ENCODE measurements at regions not wholly inside any gene's neighbourhood (a gene's known extent, or its start where the extent isn't known, plus 50 kb on each side); places are given as distances from the start of the nearest gene placed in this dataset.

DNA sequence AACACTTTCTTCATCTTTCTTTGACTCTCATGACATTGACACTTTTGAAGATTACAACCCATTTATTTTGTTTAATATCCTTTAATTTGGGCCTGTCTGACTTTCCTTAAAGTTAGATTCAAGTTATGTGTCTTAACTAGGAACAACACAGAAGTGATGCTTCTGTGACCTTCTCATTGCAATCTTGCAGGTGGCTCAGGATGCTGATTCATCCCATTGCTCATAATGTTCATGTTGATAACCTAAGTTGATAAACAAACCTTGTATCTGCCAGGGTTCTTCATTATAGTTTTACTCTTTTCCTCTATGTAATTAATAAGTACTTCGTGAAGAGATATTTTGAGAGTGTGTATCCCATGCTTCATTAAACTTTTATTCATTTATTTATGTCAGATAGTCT is 107.2 kb upstream of the SHB start:
- H3K4me3 ChIP-seq: no peak overlapping the region
- H3K27ac ChIP-seq: no peak overlapping the region
- intact Hi-C loops (cut with DNase I; ENCODE audit: low total_unique reads): no loop called here
- H3K27me3 ChIP-seq: no peaks in the 10 kb centered on the region
- DNase-seq (ENCODE audit: low spot score in 2 of 2): no peak
- no peaks in the 10 kb centered on the region for H3K36me3 ChIP-seq
- TF ChIP-seq POLR2A (IDR thresholded peaks at IDR 0.05) (no peak), POLR2AphosphoS5 (IDR thresholded peaks at IDR 0.05) (no peak)
- TF ChIP-seq, protein P1, sequence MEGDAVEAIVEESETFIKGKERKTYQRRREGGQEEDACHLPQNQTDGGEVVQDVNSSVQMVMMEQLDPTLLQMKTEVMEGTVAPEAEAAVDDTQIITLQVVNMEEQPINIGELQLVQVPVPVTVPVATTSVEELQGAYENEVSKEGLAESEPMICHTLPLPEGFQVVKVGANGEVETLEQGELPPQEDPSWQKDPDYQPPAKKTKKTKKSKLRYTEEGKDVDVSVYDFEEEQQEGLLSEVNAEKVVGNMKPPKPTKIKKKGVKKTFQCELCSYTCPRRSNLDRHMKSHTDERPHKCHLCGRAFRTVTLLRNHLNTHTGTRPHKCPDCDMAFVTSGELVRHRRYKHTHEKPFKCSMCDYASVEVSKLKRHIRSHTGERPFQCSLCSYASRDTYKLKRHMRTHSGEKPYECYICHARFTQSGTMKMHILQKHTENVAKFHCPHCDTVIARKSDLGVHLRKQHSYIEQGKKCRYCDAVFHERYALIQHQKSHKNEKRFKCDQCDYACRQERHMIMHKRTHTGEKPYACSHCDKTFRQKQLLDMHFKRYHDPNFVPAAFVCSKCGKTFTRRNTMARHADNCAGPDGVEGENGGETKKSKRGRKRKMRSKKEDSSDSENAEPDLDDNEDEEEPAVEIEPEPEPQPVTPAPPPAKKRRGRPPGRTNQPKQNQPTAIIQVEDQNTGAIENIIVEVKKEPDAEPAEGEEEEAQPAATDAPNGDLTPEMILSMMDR (IDR thresholded peaks at IDR 0.05): no peak
- H3K4me1 ChIP-seq: peaks cover 3 to 6% of the 10 kb centered on the region in 2 donors
- no peaks in the 10 kb centered on the region for H3K9me3 ChIP-seq

DNA sequence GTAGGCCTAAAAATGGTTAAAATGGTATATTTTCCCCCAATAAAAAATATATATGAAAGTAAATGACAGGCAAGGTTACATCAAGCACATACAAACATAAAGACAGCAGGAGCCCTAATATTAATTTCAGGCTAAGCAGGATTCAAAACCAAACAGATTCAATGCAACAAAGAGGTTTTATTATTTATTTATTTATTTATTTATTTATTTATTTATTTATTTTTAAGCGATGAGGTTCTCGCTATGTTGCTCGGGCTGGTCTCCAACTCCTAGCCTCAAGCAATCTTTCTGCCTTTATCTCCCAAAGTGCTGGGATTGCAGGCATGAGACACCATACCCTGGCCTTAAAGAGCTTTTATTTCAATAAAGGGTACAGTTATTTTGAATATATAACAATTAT is 106.4 kb upstream of the SHB start:
- TF ChIP-seq, protein P1 (IDR thresholded peaks at IDR 0.05): no peak
- TF ChIP-seq POLR2A (IDR thresholded peaks at IDR 0.05) (no peak), POLR2AphosphoS5 (IDR thresholded peaks at IDR 0.05) (no peak)
- Histone ChIP-seq H3K4me3 (no peak overlapping the region), H3K36me3 (no peaks in the 10 kb centered on the region), H3K27me3 (no peaks in the 10 kb centered on the region), H3K27ac (no peak overlapping the region), H3K9me3 (peaks cover 0 to 6% of the 10 kb centered on the region in 2 donors), H3K4me1 (peaks cover 3 to 6% of the 10 kb centered on the region in 2 donors)
- intact Hi-C loops (cut with DNase I; ENCODE audit: low total_unique reads): no loop called here
- DNase-seq (ENCODE audit: low spot score in 2 of 2): no peak

DNA sequence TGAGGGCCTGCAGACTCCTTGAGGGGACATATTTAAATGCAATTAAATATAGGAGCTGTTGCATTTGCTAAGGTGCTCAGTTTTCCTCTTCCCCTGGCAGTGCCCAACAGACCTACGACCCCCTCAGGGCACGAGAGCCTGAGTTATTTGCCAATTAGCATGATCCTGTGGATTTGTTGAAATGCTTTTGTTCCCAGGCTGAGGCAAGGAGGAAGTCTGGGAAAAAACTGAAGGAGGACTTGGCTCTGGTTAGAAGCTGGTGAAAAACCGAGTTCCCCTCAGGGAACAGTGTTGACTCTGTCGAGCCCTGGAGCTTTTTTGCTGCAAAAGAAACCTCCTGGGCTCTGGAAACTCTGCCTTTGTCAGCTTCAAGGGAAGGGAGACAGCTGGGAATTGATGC is 103.6 kb upstream of the SHB start:
- H3K27me3 ChIP-seq: no peaks in the 10 kb centered on the region

DNA sequence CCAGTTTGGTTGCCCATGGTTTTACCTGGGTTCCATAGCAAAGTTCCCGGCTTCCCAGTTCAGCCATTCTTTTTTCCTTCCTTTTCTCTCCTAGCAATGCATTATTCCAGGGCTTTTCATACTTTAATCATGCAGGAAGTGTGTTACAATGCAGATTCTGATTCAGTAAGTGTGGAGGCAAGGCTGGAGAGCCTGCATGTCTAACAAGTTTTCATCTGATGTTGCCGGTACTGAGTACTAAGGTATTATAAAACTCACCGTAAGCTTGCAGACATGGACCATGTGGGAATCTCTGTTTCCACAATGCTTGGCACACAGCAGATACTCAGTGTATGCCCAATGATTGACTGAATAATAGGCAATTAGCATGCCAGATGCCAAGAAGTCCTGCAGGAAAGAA is 102.9 kb upstream of the SHB start:
- intact Hi-C loops (cut with DNase I; ENCODE audit: low total_unique reads): no loop called here
- DNase-seq (ENCODE audit: low spot score in 2 of 2): no peak
- TF ChIP-seq POLR2AphosphoS5 (IDR thresholded peaks at IDR 0.05): no peak
- TF ChIP-seq POLR2A (IDR thresholded peaks at IDR 0.05): no peak
- TF ChIP-seq, protein P1 (IDR thresholded peaks at IDR 0.05): no peak
- Histone ChIP-seq H3K36me3 (no peaks in the 10 kb centered on the region), H3K4me1 (peaks cover 3 to 6% of the 10 kb centered on the region in 2 donors), H3K4me3 (no peak overlapping the region), H3K27me3 (no peaks in the 10 kb centered on the region), H3K27ac (peak overlapping the region; percentile 79 to 80), H3K9me3 (peaks cover 6 to 19% of the 10 kb centered on the region in 2 donors)

More for the DNA sequence above, 103.6 kb upstream of the SHB start:
- no peak for DNase-seq (ENCODE audit: low spot score in 2 of 2)
- Histone ChIP-seq H3K27ac (peak overlapping the region; percentile 79 to 80), H3K4me3 (no peak overlapping the region), H3K4me1 (peaks cover 3 to 6% of the 10 kb centered on the region in 2 donors), H3K36me3 (no peaks in the 10 kb centered on the region), H3K9me3 (peaks cover 6 to 19% of the 10 kb centered on the region in 2 donors)
- TF ChIP-seq POLR2AphosphoS5 (IDR thresholded peaks at IDR 0.05) (no peak), POLR2A (IDR thresholded peaks at IDR 0.05) (no peak)
- TF ChIP-seq, protein P1 (IDR thresholded peaks at IDR 0.05): no peak
- intact Hi-C loops (cut with DNase I; ENCODE audit: low total_unique reads): no loop called here

DNA sequence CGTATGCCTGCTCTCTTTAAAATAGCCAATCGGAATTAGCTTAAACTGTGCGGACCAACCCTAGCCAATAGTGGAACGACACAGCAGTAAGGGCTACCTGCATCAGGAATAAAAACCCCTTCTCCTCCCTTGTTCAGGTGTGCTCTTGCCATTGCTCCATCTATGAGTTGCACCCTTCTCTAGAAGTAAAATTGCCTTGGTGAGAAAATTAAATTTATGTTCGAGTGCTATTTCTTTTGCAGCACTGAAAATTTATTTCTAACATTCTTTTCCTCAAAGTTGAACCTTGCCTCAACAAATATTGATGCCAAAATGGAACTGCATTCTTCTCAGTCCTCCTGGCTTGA is 102.5 kb upstream of the SHB start:
- Histone ChIP-seq H3K27me3 (no peaks in the 10 kb centered on the region), H3K27ac (peak overlapping the region; percentile 79 to 80)
- intact Hi-C loops (cut with DNase I; ENCODE audit: low total_unique reads): no loop called here

More for the DNA sequence above, 102.5 kb upstream of the SHB start:
- TF ChIP-seq POLR2A (IDR thresholded peaks at IDR 0.05): no peak
- TF ChIP-seq, protein P1 (IDR thresholded peaks at IDR 0.05): no peak
- TF ChIP-seq POLR2AphosphoS5 (IDR thresholded peaks at IDR 0.05): no peak
- no peak for DNase-seq (ENCODE audit: low spot score in 2 of 2)
- H3K9me3 ChIP-seq: peaks cover 6 to 19% of the 10 kb centered on the region in 2 donors
- peaks cover 3 to 6% of the 10 kb centered on the region in 2 donors for H3K4me1 ChIP-seq
- H3K36me3 ChIP-seq: no peaks in the 10 kb centered on the region
- no peak overlapping the region for H3K4me3 ChIP-seq

Data from breast epithelium (tissue), 4 donors.